HG02623 (cell line): ENCODE measurements at regions not wholly inside any gene's neighbourhood (a gene's known extent, or its start where the extent isn't known, plus 50 kb on each side); places are given as distances from the start of the nearest gene placed in this dataset.
"Not testable (repeated sequence)": the region's sequence is repeated elsewhere in the genome, so short reads cannot be mapped to it uniquely, and the experiment has no call there.

Experiments used
- ATAC-seq: cut with Tn5 transposase; IDR thresholded peaks from one replicate; pipeline ENCODE4 v1.9.1; 2021; ENCODE audit warnings: moderate library complexity; ENCODE audit not compliant: unreplicated experiment

DNA sequence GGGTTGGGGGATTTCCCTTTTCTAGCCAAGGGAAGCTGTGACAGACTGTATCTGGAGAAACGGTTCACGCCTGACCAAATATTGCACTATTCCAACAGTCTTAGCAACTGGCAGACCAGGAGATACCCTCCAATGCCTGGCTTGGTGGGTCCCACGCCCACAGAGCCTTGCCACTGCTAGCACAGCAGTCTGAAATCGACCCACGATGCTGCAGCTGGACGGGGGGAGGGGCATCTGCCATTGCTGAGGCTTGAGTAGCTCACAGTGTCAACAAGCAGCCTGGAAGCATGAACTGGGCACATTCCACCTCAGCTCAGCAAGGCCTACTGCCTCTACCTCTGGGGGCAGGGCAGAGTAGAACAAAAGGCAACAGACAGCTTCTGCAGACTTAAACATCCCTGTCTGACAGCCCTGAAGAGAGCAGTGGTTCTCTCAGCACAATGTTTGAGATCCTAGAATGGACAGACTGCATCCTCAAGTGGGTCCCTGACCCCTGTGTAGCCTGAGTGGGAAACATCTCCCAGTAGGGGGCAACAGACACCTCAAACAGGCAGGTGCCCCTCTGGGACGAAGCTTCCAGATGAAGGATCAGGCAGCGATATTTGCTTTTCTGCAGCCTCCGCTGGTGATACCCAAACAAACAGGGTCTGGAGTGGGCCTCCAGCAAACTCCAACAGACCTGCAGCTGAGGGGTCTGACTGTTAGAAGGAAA, 89.9 kb upstream of the ECI2 start:
- no peak for ATAC-seq

- no peak for ATAC-seq
Observed at GRCh38 chr6:4224067-4224978, 88.9 kb upstream of the ECI2 start.

DNA sequence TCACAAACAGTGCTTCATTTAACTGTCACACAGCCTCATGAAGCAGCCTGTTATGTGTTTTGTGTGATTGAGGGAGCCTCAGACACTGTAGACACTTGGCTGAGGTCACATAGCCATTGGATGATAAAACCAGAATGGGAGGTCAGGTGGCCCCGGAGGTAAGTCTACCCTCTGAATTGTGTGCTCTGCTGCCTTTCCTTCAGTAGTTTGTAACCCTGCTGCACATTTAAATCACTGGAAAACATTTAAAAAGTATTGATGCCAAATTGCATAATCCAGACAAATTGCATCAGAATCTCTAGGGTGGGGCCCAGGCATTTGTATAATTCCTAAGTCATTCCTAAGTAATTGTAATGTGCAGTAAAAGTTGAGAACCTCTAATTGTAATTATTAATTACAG, 85.2 kb upstream of the ECI2 start:
- ATAC-seq, result no peak

DNA sequence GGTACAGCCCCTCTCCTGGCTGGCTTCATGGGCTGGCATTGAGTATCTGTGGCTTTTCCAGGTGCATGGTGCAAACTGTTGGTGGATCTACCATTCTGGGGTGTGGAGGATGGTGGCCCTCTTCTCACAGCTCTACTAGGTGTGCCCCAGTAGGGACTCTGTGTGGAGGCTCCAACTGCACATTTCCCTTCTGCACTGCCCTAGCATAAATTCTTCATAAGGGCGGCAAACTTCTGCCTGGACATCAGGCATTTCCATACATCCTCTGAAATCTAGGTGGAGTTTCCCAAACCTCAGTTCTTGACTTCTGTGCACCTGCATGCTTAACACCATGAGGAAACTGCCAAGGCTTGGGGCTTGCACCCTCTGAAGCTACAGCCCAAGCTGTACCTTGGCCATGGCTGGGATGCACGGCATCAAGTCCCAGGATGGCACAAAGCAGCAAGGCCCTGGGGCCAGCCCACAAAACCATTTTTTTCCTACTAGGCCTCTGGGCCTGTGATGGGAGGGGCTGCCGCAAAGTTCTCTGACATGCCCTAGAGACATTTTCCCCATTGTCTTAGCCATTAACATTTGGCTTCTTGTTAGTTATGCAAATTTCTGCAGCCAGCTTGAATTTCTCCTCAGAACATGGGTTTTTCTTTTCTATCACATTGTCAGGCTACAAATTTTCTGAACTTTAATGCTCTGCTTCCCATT, 83.4 kb upstream of the ECI2 start:
- ATAC-seq, result not testable (repeated sequence)

DNA sequence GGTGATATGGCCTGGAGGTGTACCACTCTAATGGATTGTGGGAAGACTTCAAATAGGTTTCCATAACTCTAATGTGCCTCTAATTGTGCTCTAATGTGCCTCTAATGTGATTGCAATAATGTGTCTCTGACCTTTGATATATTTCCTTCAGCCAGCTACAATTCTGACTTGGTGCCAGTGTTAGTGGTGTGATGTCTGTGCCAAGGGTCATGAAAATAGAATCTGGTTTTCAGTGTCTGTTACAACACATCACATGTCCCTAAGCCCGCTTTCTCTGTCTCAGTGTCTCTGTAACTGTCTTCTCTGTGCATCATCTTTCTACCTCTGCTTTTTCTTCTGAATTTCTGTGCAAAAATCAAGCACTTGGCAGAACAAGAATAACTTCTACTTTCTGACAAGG, 77.2 kb upstream of the ECI2 start:
- no peak for ATAC-seq

DNA sequence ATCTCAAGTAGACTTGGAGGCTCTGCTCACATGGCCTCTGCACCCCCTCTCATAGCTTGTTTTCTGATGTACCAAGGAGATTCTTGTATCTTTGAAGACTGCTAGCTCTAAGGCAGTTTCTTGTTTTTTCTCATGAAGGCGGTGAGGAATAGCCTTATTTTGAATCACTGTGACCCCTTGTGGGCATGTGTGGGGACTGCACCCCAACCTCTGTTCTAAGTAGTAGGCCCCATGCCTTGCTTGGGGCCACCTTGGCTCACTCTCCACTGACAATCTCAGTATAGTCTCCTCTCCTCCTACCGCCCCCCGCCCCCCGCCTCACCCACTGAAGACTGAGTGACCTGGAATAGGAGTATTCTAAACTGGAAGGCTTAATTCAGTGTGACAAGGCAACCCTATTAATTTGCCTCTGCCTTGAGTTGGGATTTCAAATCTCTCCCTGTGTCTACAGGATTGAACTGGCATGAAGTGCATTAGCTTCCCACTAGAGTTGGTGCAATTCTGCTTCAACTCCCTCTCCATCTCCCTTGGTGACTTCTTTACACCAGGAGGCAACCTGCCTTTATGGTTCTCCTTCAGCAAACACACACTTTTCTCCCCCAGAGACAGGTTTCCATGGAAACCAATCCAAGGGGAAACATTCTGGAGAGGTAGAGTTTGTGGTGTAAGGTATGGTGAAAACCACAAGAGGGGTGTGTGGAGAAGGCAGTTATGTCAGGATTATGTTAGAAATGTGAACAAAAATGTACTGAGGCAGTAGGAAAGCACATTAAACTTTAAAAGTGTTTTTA, 75.4 kb upstream of the ECI2 start:
- peak; percentile 47 for ATAC-seq

- no peak for ATAC-seq
Observed at GRCh38 chr6:4209196-4209595, 73.8 kb upstream of the ECI2 start.

DNA sequence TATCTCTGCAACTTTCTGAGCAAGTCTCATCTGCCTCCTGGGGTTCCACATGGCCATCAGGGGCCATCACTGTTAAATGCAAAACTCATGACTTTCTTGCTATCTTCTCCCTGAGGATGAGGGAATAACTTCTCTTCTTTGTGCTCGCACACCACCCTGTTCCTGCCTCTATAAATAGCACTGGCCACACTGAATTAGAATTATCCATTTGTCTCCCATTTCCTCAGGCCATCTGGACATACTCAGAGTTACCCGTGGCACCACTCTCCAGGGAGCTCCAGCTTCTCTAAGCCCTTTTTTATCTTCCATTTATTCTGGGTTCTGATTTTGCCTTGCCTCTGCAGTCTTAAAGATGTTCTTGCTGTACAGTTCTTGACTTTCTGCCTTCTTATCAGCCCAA, 72.8 kb upstream of the ECI2 start:
- ATAC-seq, result no peak

DNA sequence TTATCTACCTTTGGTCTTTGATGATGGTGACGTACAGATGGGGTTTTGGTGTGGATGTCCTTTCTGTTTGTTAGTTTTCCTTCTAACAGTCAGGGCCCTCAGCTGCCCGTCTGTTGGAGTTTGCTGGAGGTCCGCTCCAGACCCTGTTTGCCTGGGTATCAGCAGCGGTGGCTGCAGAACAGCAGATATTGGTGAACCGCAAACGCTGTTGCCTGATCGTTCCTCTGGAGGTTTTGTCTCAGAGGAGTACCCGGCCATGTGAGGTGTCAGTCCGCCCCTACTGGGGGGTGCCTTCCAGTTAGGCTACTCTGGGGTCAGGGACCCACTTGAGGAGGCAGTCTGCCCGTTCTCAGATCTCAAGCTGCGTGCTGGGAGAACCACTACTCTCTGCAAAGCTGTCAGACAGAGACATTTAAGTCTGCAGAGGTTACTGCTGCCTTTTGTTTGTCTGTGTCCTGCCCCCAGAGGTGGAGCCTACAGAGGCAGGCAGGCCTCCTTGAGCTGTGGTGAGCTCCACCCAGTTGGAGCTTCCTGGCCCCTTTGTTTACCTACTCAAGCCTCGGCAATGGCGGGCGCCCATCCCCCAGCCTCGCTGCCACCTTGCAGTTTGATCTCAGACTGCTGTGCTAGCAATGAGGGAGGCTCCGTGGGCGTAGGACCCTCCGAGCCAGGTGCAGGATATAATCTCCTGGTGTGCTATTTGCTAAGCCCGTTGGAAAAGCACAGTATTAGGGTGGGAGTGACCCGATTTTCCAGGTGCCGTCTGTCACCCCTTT, 68.5 kb upstream of the ECI2 start:
- ATAC-seq, result not testable (repeated sequence)

DNA sequence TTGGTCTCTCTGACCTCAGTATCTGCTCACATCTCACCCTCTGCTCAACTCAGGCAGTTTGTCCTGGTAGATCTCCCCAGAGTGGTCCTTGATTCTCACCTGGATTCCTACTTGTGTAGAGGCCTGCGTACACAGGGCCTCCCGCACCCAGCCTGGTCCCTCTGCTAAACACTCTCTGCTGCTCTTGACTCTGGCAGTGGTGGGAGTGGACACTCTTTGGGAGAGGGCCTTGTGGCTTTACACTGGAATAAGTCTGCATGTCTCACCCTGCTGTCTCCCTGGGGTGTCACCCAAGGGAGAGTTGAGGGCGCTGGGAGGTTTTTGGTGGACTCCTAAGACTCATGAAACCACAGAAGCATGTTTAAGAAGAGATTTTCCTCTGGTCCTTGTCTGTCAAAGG, 57.3 kb upstream of the ECI2 start:
- no peak for ATAC-seq

- ATAC-seq, result no peak
Observed at GRCh38 chr6:4192173-4192572, 56.8 kb upstream of the ECI2 start.

DNA sequence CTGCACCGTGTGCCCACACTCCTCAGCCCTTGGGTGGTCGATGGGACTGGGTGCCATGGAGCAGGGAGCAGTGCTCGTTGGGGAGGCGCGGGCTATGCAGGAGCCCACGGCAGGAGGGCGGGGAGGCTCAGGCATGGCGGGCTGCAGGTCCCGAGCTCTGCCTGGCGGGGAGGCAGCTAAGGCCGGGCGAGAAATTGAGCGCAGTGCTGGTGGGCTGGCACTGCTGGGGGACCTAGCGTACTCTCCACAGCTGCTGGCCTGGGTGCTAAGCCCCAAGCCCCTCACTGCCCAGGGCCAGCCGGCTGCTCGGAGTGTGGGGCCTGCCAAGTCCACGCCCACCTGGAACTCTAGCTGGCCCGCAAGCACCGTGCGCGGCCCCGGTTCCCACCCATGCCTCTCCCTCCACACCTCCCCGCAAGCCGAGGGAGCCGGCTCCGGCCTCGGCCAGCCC, 55.9 kb upstream of the ECI2 start:
- no peak for ATAC-seq

DNA sequence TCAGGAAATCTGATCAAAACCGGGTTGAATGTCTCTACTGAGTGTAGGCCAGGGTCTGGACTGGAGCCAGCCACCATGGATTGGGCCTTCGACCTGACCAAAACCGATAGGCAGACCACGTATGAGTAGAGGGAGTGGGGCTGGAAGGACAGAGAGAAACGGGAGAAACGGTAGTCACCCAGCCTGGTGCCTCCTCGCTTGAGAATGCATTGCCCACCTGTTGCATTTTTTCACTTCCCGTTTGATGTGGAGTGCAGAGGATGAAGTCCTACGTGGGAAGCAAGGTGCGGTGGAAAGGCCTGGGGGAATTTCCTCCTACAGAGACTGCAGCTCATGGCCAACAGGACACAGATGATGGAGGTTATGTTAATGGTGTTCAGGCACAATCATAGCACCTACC, 53.9 kb upstream of the ECI2 start:
- no peak for ATAC-seq

GRCh38 chr6:4188801-4189200, 53.4 kb upstream of the ECI2 start:
- no peak for ATAC-seq

GRCh38 chr6:4187480-4187879, 52.1 kb upstream of the ECI2 start:
- no peak for ATAC-seq

DNA sequence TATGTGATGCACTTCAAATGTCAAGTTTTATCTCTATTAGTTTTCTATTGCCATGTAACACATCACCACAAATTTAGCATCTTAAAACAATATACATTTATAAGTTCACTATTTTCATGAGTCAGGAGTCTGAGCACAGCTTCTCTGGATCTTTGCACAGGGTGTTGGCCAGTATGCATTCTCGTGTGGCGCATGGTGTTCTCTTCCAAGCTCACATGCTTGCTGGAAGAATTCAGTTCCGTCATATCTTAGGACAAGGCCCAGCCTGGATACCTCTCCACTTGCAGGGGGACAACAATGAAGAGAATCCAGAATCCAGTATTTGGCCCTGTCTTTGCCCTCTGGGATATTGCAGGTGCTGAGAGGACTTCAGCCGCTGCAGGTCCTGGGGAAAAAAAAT, 51.0 kb upstream of the ECI2 start:
- no peak for ATAC-seq

GRCh38 chr6:4185846-4186245, 50.5 kb upstream of the ECI2 start:
- ATAC-seq, result no peak

- no peak for ATAC-seq
Observed at GRCh38 chr6:4185419-4185818, 50.0 kb upstream of the ECI2 start.
